HG02852 (cell line): ENCODE measurements at regions not wholly inside any gene's neighbourhood (a gene's known extent, or its start where the extent isn't known, plus 50 kb on each side); places are given as distances from the start of the nearest gene placed in this dataset.
A peak's percentile ranks its signal among the peaks of the same experiment; 100 is the strongest.

Experiments
- ATAC-seq: cut with Tn5 transposase; IDR thresholded peaks from one replicate; pipeline ENCODE4 v1.9.1; 2021; ENCODE audit warnings: mild to moderate bottlenecking, moderate library complexity; ENCODE audit not compliant: unreplicated experiment

GRCh38 chr1:84090447-84091245 is 53.4 kb upstream of the PRKACB start:
- peak; percentile 80 for ATAC-seq

GRCh38 chr1:84089867-84090266 is 54.2 kb upstream of the PRKACB start:
- no peak for ATAC-seq

DNA sequence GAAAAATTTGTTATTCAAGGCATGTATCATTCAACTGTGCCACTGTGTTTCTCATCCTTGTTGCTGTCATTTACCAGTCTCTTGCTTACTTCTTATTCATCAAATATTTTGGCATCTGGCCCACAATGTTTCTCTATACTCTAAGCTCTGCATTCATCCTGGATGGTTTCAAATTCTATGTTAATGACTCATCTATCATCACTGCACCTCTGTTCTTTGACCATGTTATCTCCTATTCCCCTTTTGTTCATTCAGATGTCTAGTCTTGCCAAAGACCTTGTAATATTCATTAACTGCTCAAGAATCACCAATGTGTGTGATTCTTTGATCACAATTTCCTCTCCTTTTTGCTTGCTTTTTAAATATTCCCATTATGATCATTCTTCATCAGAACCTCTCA is 54.6 kb upstream of the PRKACB start:
- no peak for ATAC-seq

- ATAC-seq: no peak
Measured at GRCh38 chr1:84086616-84087015, 57.5 kb upstream of the PRKACB start.

DNA sequence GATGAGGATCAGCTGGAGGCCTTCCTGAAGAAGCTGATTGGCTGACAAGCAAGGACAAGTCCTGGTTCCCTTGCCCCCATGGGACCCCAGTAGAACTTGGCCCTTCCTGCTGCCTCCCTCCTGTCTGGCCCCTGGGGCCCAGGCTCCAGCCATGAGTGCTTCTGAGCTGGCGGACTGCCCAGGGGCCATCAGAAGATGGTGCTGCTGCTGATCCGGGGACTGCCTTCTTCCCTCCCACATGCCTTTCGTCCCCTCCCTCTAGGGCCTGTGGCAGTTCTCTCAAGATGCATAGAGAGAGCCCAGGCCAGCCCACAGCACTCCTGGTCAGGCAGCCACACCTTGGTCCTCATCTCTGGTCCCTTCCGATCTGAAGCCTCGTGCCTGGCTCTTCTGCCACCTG is 57.9 kb upstream of the PRKACB start:
- no peak for ATAC-seq

DNA sequence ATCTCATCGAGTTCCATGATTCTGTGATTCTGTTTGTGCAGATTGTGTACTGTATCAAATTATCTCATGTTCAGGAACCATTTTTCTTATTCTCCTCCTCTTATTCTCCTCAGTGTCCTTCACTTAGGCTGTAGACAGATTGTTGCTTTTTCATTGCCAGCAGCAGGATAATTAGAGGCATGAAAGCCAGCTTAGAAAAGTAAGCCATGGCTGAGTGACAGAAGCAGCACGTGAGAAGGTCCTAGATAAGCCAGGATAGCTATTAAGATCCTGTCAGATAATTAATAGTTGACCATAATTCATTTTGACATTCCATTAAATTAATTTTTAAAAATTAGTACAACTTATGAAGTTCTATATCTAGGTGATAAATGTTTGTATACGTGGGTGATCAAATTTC is 60.8 kb upstream of the PRKACB start:
- no peak for ATAC-seq

DNA sequence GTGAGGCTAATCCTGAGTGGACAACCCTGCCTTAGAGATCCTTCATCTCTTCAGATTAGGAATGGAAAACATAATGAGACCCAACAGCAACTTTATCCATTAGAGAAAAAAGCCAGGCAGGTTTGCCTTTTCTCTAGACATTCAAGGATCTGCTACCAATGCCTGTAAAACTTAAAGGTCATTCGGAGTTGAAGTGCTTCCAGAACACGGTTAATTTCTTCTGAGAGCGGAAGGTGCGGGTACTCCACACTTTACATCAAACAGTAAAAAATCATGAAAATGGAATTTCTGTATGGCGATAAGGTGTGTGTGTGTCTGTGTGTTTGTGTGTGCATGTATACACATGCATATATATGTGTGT is 65.2 kb upstream of the PRKACB start:
- ATAC-seq: no peak

DNA sequence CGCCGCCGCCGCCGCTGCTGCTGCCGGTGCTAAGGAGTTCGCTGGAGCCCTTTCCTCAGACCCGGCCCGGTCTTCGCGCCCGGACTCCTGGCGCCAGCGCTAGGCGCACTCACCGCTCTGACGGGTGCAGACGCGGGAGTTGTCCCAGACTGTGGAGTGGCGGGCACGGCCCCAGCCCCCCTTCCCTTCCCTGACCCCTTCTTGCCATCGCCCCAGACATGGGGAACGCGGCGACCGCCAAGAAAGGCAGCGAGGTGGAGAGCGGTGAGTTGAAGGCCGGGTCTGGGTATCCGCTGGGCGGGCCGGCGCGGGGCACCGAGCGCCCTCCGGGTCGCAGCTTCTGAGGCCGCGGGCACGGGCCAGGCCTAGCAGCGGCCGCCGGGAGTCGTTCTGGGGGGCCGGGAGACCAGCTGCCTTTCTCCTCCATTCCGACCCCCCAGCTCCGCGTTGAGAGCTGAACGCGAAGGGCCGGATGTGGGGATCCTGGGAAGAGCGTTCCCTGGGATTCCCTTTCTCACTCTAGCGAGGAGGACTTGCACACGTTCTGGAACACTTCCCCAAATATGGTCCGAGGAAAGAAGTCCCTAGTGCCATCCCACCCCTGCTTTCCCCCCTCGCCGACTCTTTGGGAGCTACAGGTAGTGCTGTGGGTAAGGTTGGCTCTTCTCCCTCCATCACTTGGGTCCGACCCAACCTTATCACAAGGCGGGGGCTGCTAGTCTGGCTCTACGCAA is 65.8 kb upstream of the PRKACB start:
- ATAC-seq: peak; percentile 47

DNA sequence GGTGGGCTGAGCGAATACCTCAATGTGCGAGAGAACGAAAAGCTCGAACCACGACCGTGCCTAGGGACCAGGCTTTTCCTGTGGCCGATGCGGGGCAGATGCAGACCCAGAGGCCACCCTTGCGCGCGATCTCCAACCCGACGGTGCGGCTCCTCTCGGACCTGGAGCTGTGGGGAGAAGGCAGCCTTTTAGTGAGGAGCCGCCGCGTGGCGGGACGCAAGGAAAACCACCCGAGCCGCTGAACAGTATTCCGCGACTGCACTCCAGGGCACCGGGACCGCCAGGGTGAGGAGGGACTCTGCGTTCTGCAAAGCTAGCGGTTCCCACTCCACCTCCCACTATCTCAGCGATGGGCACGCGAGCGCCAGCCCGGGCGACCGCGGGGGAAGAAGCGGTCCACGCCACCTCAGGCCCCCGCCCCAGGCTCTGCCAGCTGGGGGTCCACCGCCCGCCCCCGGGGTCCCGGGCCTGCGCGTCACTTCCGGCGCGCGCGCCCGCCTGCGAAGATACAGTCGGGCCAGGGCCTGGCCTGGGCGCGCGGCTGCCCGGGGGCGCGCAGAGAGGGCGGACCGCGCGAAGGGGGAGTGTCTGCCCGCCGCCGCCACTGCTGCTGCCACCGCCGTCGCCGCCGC is 66.5 kb upstream of the PRKACB start:
- ATAC-seq: peak; percentile 90

DNA sequence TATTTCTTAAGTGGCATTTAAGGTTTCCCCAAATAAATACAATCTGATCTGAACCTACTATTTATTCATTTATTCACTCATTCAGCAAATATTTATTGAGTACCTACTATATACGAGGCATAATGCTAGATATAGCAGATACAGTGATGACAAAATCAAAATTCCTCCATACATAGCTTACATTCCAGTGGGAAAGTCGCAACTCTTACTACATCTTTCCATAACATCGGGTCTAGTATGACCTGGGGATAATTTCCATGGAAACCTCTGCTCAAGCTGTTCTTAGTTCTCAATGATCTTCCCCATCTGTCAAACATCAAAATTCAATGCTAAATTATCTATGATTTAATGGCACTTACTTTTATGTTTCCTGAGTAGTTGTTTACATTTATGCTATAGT is 70.8 kb upstream of the PRKACB start:
- no peak for ATAC-seq

- no peak for ATAC-seq
Measured at GRCh38 chr1:84069236-84069845, 70.4 kb upstream of the TTLL7 start.

GRCh38 chr1:84062496-84062895 is 63.6 kb upstream of the TTLL7 start:
- no peak for ATAC-seq

GRCh38 chr1:84061336-84061735 is 62.4 kb upstream of the TTLL7 start:
- ATAC-seq: no peak

GRCh38 chr1:84060781-84061180 is 61.8 kb upstream of the TTLL7 start:
- ATAC-seq: no peak

GRCh38 chr1:84048820-84049219 is 49.9 kb upstream of the TTLL7 start:
- ATAC-seq: no peak
